Epidermal melanocyte (primary cell): ENCODE measurements at regions not wholly inside any gene's neighbourhood (a gene's known extent, or its start where the extent isn't known, plus 50 kb on each side); places are given as distances from the start of the nearest gene placed in this dataset.
"Not testable (repeated sequence)": the region's sequence is repeated elsewhere in the genome, so short reads cannot be mapped to it uniquely, and the experiment has no call there.

Source experiments
- DNase-seq: peaks from one replicate; pipeline ENCODE4 v3.0.0; 2011; ENCODE audit warnings: low spot score; ENCODE audit not compliant: insufficient read length

DNA sequence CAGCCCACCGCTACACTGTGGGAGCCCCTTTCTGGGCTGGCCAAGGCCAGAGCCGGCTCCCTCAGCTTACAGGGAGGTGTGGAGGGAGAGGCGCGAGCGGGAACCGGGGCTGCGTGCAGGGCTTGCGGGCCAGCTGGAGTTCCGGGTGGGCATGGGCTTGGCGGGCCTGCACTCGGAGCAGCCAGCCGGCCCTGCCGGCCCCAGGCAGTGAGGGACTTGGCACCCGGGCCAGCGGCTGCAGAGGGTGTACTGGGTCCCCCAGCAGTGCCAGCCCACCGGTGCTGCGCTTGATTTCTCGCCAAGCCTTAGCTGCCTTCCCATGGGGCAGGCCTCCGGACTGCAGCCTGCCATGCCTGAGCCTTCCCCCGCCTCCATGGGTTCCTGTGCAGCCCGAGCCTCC is 306.2 kb downstream of the PPP4R3C start:
- DNase-seq, result not testable (repeated sequence)

DNA sequence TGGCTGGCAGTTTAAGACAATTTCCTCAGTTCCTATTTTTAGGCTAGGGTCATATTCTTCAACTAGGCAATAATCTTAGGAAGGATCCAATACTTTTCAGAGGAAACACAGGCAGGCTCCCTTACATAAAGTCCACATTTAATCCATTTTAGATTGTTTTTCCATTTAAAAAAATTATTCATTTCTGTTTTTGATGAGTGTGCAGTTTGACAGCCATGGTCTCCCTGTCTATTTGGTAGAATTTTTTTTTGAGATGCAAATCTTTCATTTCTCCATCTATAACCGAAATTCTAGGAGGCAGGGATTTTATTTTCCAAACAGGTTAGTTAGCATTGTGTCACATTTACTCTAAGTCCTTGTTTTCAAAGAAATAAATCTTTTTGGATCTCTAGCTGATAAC is 326.8 kb downstream of the PPP4R3C start:
- DNase-seq, result no peak

DNA sequence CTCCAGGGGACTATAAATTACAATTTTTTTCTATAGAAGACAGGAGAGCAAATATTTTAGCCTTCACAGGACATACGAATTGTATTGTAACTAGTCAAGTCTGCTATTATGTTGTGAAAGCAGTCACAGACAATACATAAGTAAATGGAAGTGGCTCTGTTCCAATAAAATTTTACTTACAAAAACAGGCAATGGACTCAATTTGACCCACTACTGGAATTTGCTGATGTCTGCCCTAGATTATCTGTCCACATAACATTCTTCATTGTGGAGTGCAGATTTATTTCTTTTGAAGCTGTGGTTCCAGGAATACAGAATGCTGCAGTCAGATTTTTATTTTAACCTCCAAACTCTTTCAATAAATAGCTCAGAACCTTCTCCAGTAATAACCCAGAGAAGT is 330.3 kb downstream of the PPP4R3C start:
- DNase-seq, result no peak

DNA sequence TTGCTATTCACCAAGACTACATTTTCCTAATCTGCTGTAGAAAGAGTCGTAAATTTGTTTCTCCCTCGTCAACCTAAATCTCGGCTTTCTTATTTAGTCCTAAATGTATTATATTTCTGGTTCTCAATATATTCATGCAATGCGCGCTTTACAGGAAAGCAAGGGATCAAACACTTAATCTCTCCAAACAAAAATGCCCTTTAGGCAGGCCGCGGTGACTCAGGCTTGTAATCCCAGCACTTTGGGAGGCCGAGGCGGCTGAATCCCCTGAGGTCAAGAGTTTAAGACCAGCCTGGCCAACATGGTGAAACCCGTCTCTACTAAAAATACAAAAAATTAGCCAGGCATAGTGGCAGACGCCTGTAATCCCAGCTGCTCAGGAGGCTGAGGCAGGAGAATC is 376.0 kb downstream of the PPP4R3C start:
- not testable (repeated sequence) for DNase-seq

DNA sequence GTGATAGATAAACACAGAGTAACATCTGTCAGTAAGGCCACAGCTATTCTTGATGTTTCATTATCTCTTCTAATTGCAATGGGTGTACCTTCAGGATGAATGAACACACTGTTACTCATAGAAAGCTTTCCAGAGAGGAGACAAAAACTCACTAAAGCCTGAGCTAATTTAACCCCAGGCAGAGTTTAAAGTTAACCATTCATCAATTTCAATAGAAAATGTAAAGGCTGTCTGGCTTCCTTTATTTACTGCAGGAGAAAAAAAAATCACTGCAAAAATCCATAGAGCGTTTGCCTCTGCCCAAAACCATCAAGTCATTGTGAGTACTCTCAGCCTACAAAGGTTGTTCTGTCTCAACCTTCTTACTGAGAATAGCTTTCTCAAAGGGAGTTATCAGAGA is 376.9 kb downstream of the PPP4R3C start:
- DNase-seq, result no peak

DNA sequence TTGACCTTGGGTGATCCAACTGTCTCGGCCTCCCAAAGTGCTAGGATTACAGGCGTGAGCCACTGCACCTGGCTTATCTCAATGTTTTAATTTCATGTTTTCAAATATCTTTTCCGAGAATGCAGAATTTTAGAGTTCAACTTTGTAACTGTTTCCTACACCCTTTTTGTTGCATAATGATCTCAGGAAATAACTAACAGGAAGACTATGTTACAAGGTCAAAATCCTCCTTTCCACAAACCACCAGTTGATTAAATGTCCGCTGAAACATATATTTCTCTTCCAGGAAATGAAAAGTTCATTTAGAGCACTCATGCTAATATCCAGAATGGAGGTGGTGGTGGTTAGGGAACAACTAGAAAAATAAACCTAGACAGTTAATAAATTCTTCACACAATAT is 377.8 kb downstream of the PPP4R3C start:
- DNase-seq, result no peak

DNA sequence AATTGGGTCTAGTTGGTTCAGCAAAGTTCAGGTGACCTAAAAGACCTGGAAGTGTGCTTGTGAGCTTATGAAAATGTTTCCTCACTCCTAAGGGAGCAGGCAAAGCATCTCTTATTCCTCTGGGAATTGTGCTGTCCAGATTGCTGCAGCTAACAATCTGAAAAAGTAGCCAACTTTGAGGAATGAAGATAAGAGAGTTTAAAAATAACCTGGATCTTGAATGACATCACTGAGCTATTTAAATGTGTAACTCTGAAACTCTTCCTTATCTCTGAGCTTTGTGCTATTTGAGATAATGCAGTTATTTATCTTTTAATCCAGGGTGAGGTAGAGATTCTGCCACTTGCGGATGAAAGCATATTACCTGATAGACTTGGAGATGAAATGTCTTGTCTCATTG is 384.8 kb downstream of the PPP4R3C start:
- no peak for DNase-seq

DNA sequence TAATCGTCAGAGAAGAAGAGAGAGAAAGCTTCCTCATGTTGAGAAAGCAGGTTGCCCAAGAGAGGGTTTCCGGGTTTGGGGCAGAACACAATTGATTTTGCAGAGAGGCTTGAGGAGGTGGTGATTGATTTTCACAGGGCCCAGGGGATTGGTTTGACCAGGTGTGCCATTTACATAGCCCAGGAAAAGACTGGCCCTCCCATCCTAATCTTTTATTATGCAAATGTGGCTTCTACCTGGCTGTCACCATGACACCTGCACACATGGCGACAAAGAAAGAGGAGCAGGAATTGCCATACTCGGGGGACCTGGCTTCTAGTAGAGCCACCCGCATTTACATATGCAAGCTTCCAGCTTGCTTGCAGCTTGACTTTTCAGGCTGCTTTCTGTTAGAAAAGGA is 405.3 kb downstream of the PPP4R3C start:
- DNase-seq, result no peak

DNA sequence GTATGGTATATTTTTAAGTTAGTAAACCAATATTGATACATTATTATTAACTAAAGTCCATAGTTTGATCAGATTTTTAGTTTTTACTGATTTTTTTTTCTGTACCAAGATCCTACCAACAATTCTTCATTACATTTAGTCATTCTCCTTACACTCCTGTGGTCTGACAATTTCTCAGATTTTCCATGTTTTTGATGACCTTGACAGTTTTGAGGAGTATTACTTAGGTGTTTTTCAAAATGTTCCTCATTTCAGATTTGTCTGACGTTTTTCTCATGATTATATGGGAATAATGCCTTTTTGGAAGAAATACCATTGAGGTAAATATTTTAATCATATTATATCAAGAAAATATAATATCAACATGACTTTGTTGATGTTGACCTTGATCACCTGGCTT is 423.8 kb downstream of the PPP4R3C start:
- no peak for DNase-seq

DNA sequence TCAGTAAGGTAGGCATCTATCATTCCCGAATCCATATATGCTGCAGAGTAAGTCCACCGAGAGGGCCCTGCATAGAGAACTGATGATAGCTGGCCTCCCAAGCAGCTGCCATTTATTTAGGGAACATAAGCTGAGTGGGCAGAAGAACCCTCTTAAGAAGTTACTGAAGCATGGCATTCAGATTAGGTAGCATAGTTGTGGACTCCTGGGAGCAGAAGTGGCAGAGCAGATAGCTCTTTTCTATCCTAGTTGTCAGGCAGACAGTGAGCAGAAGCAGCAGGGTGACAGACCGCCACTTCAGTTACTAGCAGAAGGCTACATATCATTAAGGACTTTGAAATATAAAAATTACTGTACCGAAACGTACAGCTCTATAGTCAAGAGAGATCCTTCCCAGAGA is 454.7 kb downstream of the PPP4R3C start:
- DNase-seq, result no peak

DNA sequence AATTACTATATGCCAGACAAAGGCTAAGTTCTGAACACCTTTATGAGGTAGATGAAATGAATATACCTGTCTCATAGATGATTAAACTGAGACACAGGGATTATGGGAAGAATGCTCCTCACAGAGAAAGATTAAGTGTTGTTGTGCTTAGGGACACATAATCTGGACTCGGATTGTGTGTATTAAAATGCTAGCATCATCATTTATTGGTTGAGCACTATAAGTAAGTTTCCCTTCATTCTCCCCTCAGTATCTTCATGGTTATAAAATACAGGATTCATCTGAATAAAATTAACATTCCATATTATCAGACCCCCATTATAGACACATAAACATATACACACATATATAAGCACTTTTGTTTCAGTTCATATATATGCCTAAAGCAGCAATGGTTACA is 463.5 kb downstream of the PPP4R3C start:
- no peak for DNase-seq

DNA sequence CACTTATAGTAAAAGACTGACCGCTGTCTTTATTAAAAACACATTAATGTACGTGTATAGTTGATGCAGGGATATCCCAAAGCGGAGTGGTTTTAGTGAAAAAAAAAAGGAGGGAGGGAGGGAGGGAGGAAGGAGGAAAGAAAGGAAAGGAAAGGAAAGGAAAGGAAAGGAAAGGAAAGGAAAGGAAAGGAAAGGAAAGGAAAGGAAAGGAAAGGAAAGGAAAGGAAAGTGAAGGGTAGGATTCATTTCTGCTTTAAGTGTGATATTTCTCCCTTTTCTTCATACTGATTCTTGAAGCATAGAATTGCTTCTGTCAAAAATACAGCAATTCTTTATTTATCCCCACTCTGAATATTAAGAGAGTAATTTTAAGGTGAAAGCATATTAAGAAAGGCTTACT is 504.9 kb downstream of the PPP4R3C start:
- DNase-seq, result no peak

DNA sequence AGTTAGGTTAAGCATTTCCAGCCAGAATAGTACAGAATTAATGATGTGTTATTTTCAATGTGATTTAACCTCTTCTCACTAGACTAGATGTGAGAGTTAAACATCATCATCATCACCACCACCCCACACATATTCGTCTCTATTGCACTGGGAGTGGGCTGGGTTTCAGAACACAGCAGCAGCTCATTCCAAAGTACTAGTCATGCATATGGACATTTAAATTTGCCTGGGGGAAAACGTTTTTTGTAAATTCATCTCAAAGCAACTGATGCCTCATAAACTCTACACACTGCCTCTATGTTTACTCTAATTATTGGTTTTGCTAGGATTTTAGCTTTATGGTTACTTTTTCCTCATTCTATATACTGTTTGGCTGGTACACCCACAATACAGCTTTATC is 509.1 kb downstream of the PPP4R3C start:
- DNase-seq, result no peak

DNA sequence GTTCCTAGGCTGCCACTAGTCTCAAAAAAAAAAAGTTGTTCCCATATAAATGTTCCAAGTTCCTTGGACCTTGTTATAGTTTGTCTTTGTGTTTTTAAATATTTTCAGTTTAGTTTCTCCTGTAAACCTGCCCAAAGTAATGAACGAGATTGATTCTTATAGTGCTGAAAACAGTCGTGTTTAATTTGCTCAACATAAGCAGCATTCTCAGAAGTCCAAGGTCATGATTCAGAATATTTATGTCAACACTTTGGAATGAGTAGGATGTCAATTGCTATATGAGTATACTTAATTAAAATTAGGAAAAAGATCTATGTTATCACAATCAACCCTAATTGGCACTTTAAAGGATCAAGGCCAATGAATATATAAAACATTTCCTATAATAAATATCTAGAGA is 510.9 kb downstream of the PPP4R3C start:
- DNase-seq, result no peak

DNA sequence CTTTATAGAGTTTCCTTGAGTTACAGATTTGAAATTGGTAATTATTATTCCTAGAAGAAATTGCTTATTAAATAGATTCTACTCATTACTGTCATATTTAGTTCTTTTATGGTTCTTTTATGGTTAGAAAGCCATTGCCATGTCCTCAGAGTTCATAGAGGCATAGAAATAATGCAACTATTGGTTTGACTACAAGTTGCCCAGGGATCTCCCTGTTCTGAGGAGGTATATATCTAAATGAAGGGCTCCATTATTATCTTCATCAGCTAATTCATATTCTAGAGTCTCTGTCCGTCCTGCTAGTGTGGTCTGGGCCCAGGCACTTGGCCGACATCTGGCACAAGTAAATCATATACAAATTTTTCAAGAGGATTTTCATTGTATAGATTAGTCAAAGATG is 535.7 kb downstream of the PPP4R3C start:
- DNase-seq, result no peak

DNA sequence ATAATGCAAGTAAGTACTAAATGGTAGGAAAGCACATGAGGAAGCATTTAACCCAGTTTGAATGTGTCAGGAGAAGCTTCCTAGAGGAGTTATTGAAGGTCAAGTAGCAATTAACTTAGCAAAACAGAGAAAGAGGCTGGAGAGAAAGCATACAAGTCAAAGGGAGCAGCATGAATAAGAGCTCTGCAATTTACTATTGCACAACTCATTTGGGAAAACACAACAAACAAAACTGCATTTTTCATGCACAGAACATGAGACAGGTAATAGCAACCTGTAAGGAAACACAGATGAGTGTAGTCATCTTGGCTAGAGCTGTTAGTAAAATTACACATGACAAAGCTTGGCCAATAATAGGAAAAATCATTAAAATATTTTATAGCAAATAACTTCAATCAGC is 538.1 kb downstream of the PPP4R3C start:
- no peak for DNase-seq

DNA sequence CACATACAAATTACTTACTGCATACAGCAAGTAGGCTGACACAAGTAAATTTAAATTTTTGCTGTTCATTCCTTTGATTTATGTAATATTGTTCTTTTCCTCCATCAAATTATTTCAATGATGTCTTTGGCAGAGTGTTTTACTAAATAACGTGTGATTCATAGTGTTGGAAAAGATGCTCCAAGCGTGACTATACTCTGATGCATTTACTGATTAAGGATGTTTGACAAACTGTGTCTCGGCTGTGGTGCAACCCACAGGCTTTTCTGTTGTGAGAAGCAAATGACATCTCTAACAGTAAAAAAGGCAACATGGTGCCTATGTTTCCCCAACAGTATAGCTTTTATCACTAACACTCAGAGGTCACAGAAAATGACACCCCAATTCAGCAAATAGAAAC is 540.9 kb downstream of the PPP4R3C start:
- DNase-seq, result no peak

DNA sequence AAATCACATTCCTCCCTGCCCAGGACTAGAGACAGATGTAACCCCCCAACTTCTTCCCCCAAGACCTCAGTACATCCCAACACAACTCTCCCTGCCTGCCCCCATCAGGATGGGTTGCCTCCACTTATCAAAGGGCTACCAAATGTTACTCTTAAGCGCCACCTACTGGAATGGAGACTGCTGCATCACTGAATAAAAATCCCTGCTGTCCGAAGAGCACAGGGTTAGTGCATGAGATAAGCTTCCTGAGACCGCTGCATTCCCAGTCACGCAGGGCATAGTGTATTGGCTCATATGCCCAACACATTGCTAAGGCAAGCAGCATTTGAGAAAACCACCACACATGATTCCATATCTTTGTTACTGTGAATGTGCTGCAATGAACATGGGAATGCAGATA is 544.5 kb downstream of the PPP4R3C start:
- DNase-seq, result no peak

DNA sequence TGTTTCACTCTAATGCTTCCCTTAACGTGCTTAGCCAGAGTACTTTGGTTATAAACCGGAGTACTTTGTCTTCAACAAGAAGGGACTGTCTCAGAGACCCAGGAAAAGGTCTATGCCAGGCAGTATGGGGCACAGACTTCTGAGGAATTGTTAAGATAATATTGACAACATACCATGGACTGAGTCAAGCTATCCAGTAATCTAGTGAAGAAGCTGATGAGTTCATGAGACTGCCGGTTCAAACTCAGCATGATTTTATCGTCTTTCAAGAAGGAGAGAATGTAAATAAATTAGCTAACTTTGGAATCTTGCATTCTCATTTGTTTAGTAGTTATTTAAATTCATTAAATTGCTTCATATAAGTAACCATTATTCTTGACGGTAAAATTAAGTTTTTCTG is 546.1 kb downstream of the PPP4R3C start:
- DNase-seq, result no peak

DNA sequence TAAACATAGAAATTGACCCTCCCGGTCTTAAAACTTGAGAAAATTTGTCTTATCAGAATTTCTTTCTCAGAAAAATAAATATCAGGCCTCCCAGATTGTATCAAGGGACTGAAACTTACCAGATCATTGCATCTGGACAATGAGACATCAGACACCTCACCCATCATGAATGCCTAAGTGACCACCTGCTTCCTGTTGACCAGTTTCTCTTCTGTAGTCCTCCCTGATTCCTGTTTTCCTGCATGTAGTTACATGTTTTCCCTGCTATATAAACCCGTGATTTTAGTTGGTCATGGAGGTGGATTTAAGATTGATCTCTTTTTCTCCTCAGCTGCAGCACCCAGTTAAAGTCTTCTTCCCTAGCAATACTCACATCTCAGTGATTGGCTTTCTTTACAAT is 548.1 kb downstream of the PPP4R3C start:
- DNase-seq, result no peak

DNA sequence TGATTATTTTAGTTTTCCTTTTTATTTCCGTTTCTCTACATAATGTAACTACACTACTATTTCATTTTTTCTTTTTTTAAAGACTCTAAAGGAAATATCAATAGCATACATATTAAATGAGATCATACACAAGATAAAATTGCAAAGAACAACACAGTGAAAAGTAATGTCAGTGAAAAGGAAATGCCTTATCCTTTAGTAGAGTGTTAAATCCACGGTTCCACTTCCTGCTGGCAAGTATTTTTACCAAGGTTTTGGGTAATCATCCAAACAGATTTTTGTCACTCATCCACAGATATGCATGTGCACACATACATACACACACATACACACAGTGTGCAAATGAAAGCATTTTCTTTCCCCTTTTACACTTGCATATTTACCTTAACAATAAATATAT is 548.9 kb downstream of the PPP4R3C start:
- DNase-seq, result no peak

DNA sequence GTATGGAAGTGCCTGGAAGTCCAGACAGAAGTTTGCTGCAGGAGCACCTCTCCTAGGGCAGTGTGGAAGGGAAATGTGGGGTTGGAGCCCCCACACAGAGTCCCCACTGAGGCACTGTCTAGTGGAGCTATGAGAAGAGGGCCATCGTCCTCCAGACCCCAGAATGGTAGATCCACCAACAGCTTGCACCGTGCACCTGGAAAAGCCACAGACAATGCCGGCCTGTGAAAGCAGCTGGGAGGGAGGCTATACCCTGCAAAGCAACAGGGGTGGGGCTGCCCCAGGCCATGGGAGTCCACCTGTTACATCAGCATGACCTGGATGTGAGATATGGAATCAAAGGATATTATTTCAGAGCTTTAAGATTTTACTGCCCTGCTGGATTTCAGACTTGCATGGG is 551.4 kb downstream of the PPP4R3C start:
- DNase-seq, result not testable (repeated sequence)

DNA sequence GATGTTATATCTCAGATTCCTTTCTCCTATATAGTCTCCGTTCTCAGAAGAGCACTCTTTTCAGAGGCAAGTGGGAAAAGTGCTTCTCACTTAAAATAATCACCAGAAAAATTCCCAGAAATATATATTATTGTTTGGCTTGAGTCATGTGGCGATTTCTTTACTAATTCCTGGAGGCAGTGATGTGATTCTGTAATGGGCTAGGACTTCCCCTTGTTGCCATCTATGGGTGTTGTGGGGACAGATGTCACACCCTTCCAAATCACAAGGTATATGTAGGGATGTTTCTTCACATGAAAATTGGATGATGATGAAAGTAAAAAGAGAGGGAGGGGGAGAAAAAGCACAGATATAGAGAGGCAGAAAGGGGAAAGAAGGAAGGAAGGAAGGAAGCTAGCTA is 553.4 kb downstream of the PPP4R3C start:
- DNase-seq, result no peak

DNA sequence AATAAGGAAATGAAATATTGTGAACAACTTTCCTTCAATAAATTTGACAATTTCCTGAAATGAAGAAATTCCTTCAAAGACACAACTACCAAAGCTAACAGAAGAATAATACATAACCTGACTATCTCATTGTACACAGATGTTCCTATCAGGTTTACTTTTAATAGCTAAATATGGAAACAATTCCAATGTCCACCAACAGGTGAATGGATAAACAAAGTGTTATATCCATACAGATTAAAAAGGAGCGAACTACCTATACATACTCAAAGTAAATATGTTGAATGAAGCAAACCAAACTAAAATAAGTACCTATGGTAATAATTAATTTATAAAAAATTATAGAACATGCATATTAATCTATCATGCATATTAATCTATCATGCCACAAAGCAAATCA is 554.9 kb downstream of the PPP4R3C start:
- no peak for DNase-seq

DNA sequence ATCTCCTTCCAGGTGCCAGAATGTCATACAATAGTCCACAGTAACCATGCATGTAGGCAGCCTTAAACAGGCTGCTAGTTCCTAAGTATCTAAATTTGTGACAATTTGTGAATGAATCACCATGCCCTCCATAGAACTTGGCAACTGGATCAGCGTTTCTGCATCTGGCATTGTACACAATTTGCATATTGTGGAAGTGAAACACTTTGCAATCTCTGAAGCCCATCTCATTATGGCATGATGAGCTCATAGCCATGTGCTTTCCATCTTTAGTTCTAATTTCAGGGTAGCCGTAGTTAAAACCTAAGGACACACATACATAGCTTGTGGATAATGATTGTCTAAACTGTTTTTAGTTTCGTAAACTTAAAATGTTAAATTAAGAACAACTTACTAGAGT is 573.6 kb downstream of the PPP4R3C start:
- no peak for DNase-seq
